Prostate gland (tissue), 2 donors: ENCODE measurements at regions not wholly inside any gene's neighbourhood (a gene's known extent, or its start where the extent isn't known, plus 50 kb on each side); places are given as distances from the start of the nearest gene placed in this dataset.

ENCODE experiments used
- CTCF ChIP-seq, 4 experiments: fragments of 200-600 bp in 2 of 4; fragments of 450-650 bp in 2 of 4; sonication (generic) in 2 of 4; IDR thresholded peaks; 1 replicate in 3 of 4; 2 replicates in 1 of 4; pipeline ENCODE4 v1.5.1; 2016 to 2019; ENCODE audit warnings: antibody characterized with exemption in 4 of 4, mild to moderate bottlenecking in 2 of 4, moderate library complexity in 2 of 4
- POLR2A ChIP-seq: fragments of 450-650 bp; IDR thresholded peaks from one replicate; pipeline ENCODE4 v1.6.1; 2016; ENCODE audit warnings: antibody characterized with exemption, mild to moderate bottlenecking
- POLR2AphosphoS5 ChIP-seq: sonication (generic); formaldehyde crosslinking; IDR thresholded peaks from one replicate; pipeline ENCODE4 v1.6.1; 2017; ENCODE audit warnings: antibody characterized with exemption

- TF ChIP-seq CTCF (IDR thresholded peaks at IDR 0.05): no peak
- no peak for TF ChIP-seq POLR2AphosphoS5
- no peak for TF ChIP-seq POLR2A
Observed at GRCh38 chr1:193355626-193356025, 169.2 kb upstream of the B3GALT2 start.
